Mesenchymal stem cell (in vitro differentiated cells and primary cell): ENCODE measurements at regions not wholly inside any gene's neighbourhood (a gene's known extent, or its start where the extent isn't known, plus 50 kb on each side); places are given as distances from the start of the nearest gene placed in this dataset.

Experiments used
- DNase-seq: peaks from one replicate; pipeline ENCODE4 v3.0.0-alpha.2; 2013
- H2AFZ ChIP-seq: one replicate; pipeline ENCODE4 v1.6.1; 2013; ENCODE audit warnings: low read depth, mild to moderate bottlenecking, control low read depth, inconsistent platforms, low read length, moderate library complexity
- H2AK5ac ChIP-seq: 2 replicates; pipeline ENCODE4 v1.6.1; 2013; ENCODE audit warnings: low read length, moderate library complexity, mild to moderate bottlenecking, inconsistent platforms; ENCODE audit not compliant: severe bottlenecking
- H2BK120ac ChIP-seq: one replicate; pipeline ENCODE4 v1.6.1; 2013; ENCODE audit warnings: low read depth, mild to moderate bottlenecking, inconsistent platforms, low read length, moderate library complexity
- H2BK12ac ChIP-seq, 2 experiments: one replicate each; pipeline ENCODE4 v1.6.1; 2013; ENCODE audit warnings: inconsistent platforms in 2 of 2, low read length in 2 of 2, mild to moderate bottlenecking in 2 of 2, moderate library complexity in 2 of 2, control low read depth in 1 of 2
- H2BK15ac ChIP-seq: one replicate; pipeline ENCODE4 v1.6.1; 2013; ENCODE audit warnings: mild to moderate bottlenecking, low read depth, inconsistent platforms; ENCODE audit not compliant: poor library complexity, severe bottlenecking
- H2BK5ac ChIP-seq: 2 replicates; pipeline ENCODE4 v1.6.1; 2013; ENCODE audit warnings: low read depth, mild to moderate bottlenecking, low read length, control low read depth, inconsistent platforms; ENCODE audit not compliant: poor library complexity, severe bottlenecking
- H3K14ac ChIP-seq, 2 experiments: one replicate each; pipeline ENCODE4 v1.6.1; 2013; ENCODE audit warnings: inconsistent platforms in 2 of 2, low read length in 2 of 2, control low read depth in 1 of 2, mild to moderate bottlenecking in 1 of 2, moderate library complexity in 1 of 2
- H3K18ac ChIP-seq, 2 experiments: one replicate each; pipeline ENCODE4 v1.6.1; 2013; ENCODE audit warnings: inconsistent platforms in 2 of 2, low read length in 2 of 2, control low read depth in 1 of 2, low read depth in 1 of 2, mild to moderate bottlenecking in 1 of 2
- H3K23ac ChIP-seq, 2 experiments: one replicate each; pipeline ENCODE4 v1.6.1; 2013; ENCODE audit warnings: inconsistent platforms in 2 of 2, low read length in 2 of 2, mild to moderate bottlenecking in 2 of 2, moderate library complexity in 2 of 2, control low read depth in 1 of 2
- H3K27ac ChIP-seq: 2 replicates; pipeline ENCODE4 v1.5.1; 2013; ENCODE audit warnings: mild to moderate bottlenecking, moderate library complexity, low read length, control low read depth, inconsistent platforms; ENCODE audit not compliant: poor library complexity, severe bottlenecking
- H3K27me3 ChIP-seq, 2 experiments: 2 replicates each; pipeline versions ENCODE4 v1.6.1 to v1.7.0; 2013; ENCODE audit warnings: low read length in 2 of 2, mild to moderate bottlenecking in 2 of 2, moderate library complexity in 2 of 2, control low read depth in 1 of 2, inconsistent platforms in 1 of 2; ENCODE audit not compliant: control insufficient read depth in 1 of 2, insufficient read depth in 1 of 2
- H3K36me3 ChIP-seq, 2 experiments: 2 replicates each; pipeline versions ENCODE4 v1.6.1 to v1.7.0; 2013; ENCODE audit warnings: low read length in 2 of 2, control low read depth in 1 of 2, inconsistent platforms in 1 of 2, low read depth in 1 of 2, mild to moderate bottlenecking in 1 of 2; ENCODE audit not compliant: insufficient read depth in 2 of 2, control insufficient read depth in 1 of 2
- H3K4ac ChIP-seq, 2 experiments: one replicate each; pipeline ENCODE4 v1.6.1; 2013; ENCODE audit warnings: inconsistent platforms in 2 of 2, low read length in 2 of 2, mild to moderate bottlenecking in 2 of 2, moderate library complexity in 2 of 2, control low read depth in 1 of 2, low read depth in 1 of 2
- H3K4me1 ChIP-seq: 2 replicates; pipeline ENCODE4 v1.6.1; 2013; ENCODE audit warnings: low read depth, low read length, control low read depth; ENCODE audit not compliant: control insufficient read depth, insufficient read depth
- H3K4me2 ChIP-seq: 2 replicates; pipeline ENCODE4 v1.6.1; 2013; ENCODE audit warnings: low read length, mild to moderate bottlenecking, inconsistent platforms; ENCODE audit not compliant: poor library complexity, severe bottlenecking
- H3K4me3 ChIP-seq, 2 experiments: 2 replicates each; pipeline versions ENCODE4 v1.5.1 to v1.7.0; 2013; ENCODE audit warnings: low read length in 2 of 2, mild to moderate bottlenecking in 2 of 2, control low read depth in 1 of 2, low read depth in 1 of 2; ENCODE audit not compliant: insufficient read depth in 1 of 2
- H3K79me1 ChIP-seq: replicated peaks from 2 replicates; pipeline ENCODE4 v1.6.1; 2013; ENCODE audit warnings: mild to moderate bottlenecking, control low read depth, low read length, inconsistent platforms; ENCODE audit not compliant: poor library complexity, severe bottlenecking
- H3K9ac ChIP-seq: 2 replicates; pipeline ENCODE4 v1.7.0; 2013; ENCODE audit warnings: mild to moderate bottlenecking, low read length, moderate library complexity
- H3K9me3 ChIP-seq: 2 replicates; pipeline ENCODE4 v1.7.0; 2013; ENCODE audit warnings: mild to moderate bottlenecking, low read length; ENCODE audit not compliant: control insufficient read depth
- H4K8ac ChIP-seq: one replicate; pipeline ENCODE4 v1.6.1; 2013; ENCODE audit warnings: inconsistent platforms, mild to moderate bottlenecking, low read length, moderate library complexity
- H4K91ac ChIP-seq: one replicate; pipeline ENCODE4 v1.6.1; 2013; ENCODE audit warnings: mild to moderate bottlenecking, low read length, inconsistent platforms
- WGBS: methylation state at CpG from one replicate; pipeline ENCODE4 v1.1.7; 2013; ENCODE audit warnings: mixed read lengths; 5-methylcytosine and 5-hydroxymethylcytosine counted together

- Histone ChIP-seq H3K36me3 (no peaks in the 10 kb centered on the region), H3K23ac (no peak overlapping the region), H4K91ac (no peak overlapping the region), H3K14ac (no peak overlapping the region), H2AK5ac (no peak overlapping the region), H4K8ac (no peak overlapping the region), H2BK15ac (no peak overlapping the region), H2BK5ac (no peak overlapping the region), H2BK120ac (no peak overlapping the region), H3K27ac (no peak overlapping the region), H2AFZ (no peak overlapping the region), H3K4me1 (no peaks in the 10 kb centered on the region), H3K79me1 (no peaks in the 10 kb centered on the region), H3K4me3 (no peak overlapping the region), H3K4me2 (no peak overlapping the region), H3K9ac (no peak overlapping the region), H2BK12ac (no peak overlapping the region), H3K18ac (no peak overlapping the region), H3K4ac (no peak overlapping the region), H3K27me3 (peaks cover 0 to 3% of the 10 kb centered on the region in 2 experiments), H3K9me3 (no peaks in the 10 kb centered on the region)
- WGBS: 86% methylated on average over 2 of the region's 4 CpGs
- no peak for DNase-seq
Measured at GRCh38 chr12:127013197-127013596, 1253.8 kb upstream of the TMEM132C start.

- Histone ChIP-seq H3K4me3 (no peak overlapping the region), H3K4me1 (no peaks in the 10 kb centered on the region), H3K9ac (no peak overlapping the region), H2BK5ac (no peak overlapping the region), H4K8ac (no peak overlapping the region), H3K4me2 (no peak overlapping the region), H2AK5ac (no peak overlapping the region), H2BK12ac (no peak overlapping the region), H3K36me3 (no peaks in the 10 kb centered on the region), H3K23ac (no peak overlapping the region), H3K27me3 (peaks cover 0 to 3% of the 10 kb centered on the region in 2 experiments), H3K27ac (no peak overlapping the region), H2BK120ac (no peak overlapping the region), H3K4ac (no peak overlapping the region), H2AFZ (no peak overlapping the region), H4K91ac (no peak overlapping the region), H3K18ac (no peak overlapping the region), H3K14ac (no peak overlapping the region), H2BK15ac (no peak overlapping the region), H3K79me1 (no peaks in the 10 kb centered on the region), H3K9me3 (no peaks in the 10 kb centered on the region)
- DNase-seq: no peak
- 53% methylated on average over 1 of the region's 1 CpG for WGBS
Measured at GRCh38 chr12:127014079-127014478, 1252.9 kb upstream of the TMEM132C start.

GRCh38 chr12:127024791-127025190, 1242.2 kb upstream of the TMEM132C start:
- Histone ChIP-seq H2BK120ac (no peak overlapping the region), H3K27me3 (no peaks in the 10 kb centered on the region), H2BK12ac (no peak overlapping the region), H2BK5ac (no peak overlapping the region), H3K14ac (no peak overlapping the region), H3K79me1 (no peaks in the 10 kb centered on the region), H3K27ac (no peak overlapping the region), H3K4me3 (no peak overlapping the region), H3K4me2 (no peak overlapping the region), H4K91ac (no peak overlapping the region), H2BK15ac (no peak overlapping the region), H4K8ac (no peak overlapping the region), H3K4ac (no peak overlapping the region), H3K9ac (no peak overlapping the region), H3K36me3 (no peaks in the 10 kb centered on the region), H2AK5ac (no peak overlapping the region), H2AFZ (no peak overlapping the region), H3K23ac (no peak overlapping the region), H3K4me1 (no peaks in the 10 kb centered on the region), H3K18ac (no peak overlapping the region), H3K9me3 (no peaks in the 10 kb centered on the region)
- no peak for DNase-seq
- 58% methylated on average over 2 of the region's 2 CpGs for WGBS

- H3K4ac ChIP-seq: no peak overlapping the region
- H4K91ac ChIP-seq: no peak overlapping the region
- H3K79me1 ChIP-seq: no peaks in the 10 kb centered on the region
- H3K27ac ChIP-seq: no peak overlapping the region
- H3K4me1 ChIP-seq: no peaks in the 10 kb centered on the region
- no peak overlapping the region for H2BK5ac ChIP-seq
- WGBS: 50% methylated on average over 1 of the region's 1 CpG
- no peak overlapping the region for H2BK12ac ChIP-seq
- H4K8ac ChIP-seq: no peak overlapping the region
- no peak overlapping the region for H2BK15ac ChIP-seq
- H3K9me3 ChIP-seq: no peaks in the 10 kb centered on the region
- DNase-seq: no peak
- no peak overlapping the region for H3K9ac ChIP-seq
- H3K27me3 ChIP-seq: no peaks in the 10 kb centered on the region
- H2AK5ac ChIP-seq: no peak overlapping the region
- H3K4me3 ChIP-seq: no peak overlapping the region
- H3K14ac ChIP-seq: no peak overlapping the region
- H2BK120ac ChIP-seq: no peak overlapping the region
- H3K23ac ChIP-seq: no peak overlapping the region
- H3K4me2 ChIP-seq: no peak overlapping the region
- H2AFZ ChIP-seq: no peak overlapping the region
- H3K18ac ChIP-seq: no peak overlapping the region
- no peaks in the 10 kb centered on the region for H3K36me3 ChIP-seq
Measured at GRCh38 chr12:127025545-127025944, 1241.4 kb upstream of the TMEM132C start.
